G401.6 (cell line): ENCODE measurements at regions not wholly inside any gene's neighbourhood (a gene's known extent, or its start where the extent isn't known, plus 50 kb on each side); places are given as distances from the start of the nearest gene placed in this dataset.

Experiments
- FAIRE-seq: peaks from 2 replicates; lab custom pipeline; 2012; peaks lifted over from hg19 to GRCh38; lab: Jason Lieb, UNC

- no peak for FAIRE-seq
Observed at GRCh38 chr20:6489361-6490171, 277.9 kb upstream of the BMP2 start.

GRCh38 chr20:6485351-6485750, 282.1 kb upstream of the BMP2 start:
- no peak for FAIRE-seq

GRCh38 chr20:6483727-6484126, 283.8 kb upstream of the BMP2 start:
- FAIRE-seq = no peak

GRCh38 chr20:6482486-6482885, 285.0 kb upstream of the BMP2 start:
- FAIRE-seq = no peak

- FAIRE-seq = no peak
Observed at GRCh38 chr20:6480328-6481200, 286.9 kb upstream of the BMP2 start.

GRCh38 chr20:6473197-6473596, 294.3 kb upstream of the BMP2 start:
- FAIRE-seq = no peak

- no peak for FAIRE-seq
Observed at GRCh38 chr20:6471871-6472270, 295.6 kb upstream of the BMP2 start.

GRCh38 chr20:6471110-6471647, 296.3 kb upstream of the BMP2 start:
- FAIRE-seq = no peak

- no peak for FAIRE-seq
Observed at GRCh38 chr20:6469695-6470094, 297.8 kb upstream of the BMP2 start.

- no peak for FAIRE-seq
Observed at GRCh38 chr20:6468423-6469116, 298.9 kb upstream of the BMP2 start.

- FAIRE-seq = no peak
Observed at GRCh38 chr20:6467562-6467961, 299.9 kb upstream of the BMP2 start.

GRCh38 chr20:6466075-6466810, 301.2 kb upstream of the BMP2 start:
- FAIRE-seq = no peak

- no peak for FAIRE-seq
Observed at GRCh38 chr20:6450841-6451240, 316.6 kb upstream of the BMP2 start.

GRCh38 chr20:6440443-6440799, 317.6 kb upstream of the FERMT1 start:
- FAIRE-seq = no peak

- no peak for FAIRE-seq
Observed at GRCh38 chr20:6439737-6440442, 317.1 kb upstream of the FERMT1 start.

- FAIRE-seq = no peak
Observed at GRCh38 chr20:6434131-6434530, 311.3 kb upstream of the FERMT1 start.

GRCh38 chr20:6430381-6430780, 307.6 kb upstream of the FERMT1 start:
- FAIRE-seq = no peak

- no peak for FAIRE-seq
Observed at GRCh38 chr20:6426287-6426891, 303.6 kb upstream of the FERMT1 start.

GRCh38 chr20:6421321-6422248, 298.8 kb upstream of the FERMT1 start:
- FAIRE-seq = no peak

GRCh38 chr20:6420336-6420735, 297.5 kb upstream of the FERMT1 start:
- FAIRE-seq = no peak
